BE2C (cell line): ENCODE measurements at regions not wholly inside any gene's neighbourhood (a gene's known extent, or its start where the extent isn't known, plus 50 kb on each side); places are given as distances from the start of the nearest gene placed in this dataset.

ENCODE experiments used
- DNase-seq: peaks from one replicate; pipeline ENCODE4 v3.0.0-alpha.2; 2020
- H3K27me3 ChIP-seq: fragments of 250-450 bp; sonication (Bioruptor Pico); 2 replicates; pipeline ENCODE4 v1.5.1; 2020; ENCODE audit warnings: mild to moderate bottlenecking
- H3K36me3 ChIP-seq: fragments of 250-450 bp; sonication (Bioruptor Pico); 2 replicates; pipeline ENCODE4 v1.5.1; 2020; ENCODE audit warnings: mild to moderate bottlenecking
- H3K4me1 ChIP-seq: fragments of 250-450 bp; sonication (Bioruptor Pico); 2 replicates; pipeline ENCODE4 v1.5.1; 2020
- H3K4me3 ChIP-seq: 2 replicates; pipeline ENCODE4 v1.5.1; 2011; ENCODE audit warnings: low read depth, low read length
- H3K9me3 ChIP-seq: fragments of 250-450 bp; sonication (Bioruptor Pico); 2 replicates; pipeline ENCODE4 v1.5.1; 2020
- CTCF ChIP-seq: IDR thresholded peaks from 2 replicates; pipeline ENCODE4 v1.5.1; 2012; ENCODE audit warnings: mild to moderate bottlenecking, low read depth, low read length

DNA sequence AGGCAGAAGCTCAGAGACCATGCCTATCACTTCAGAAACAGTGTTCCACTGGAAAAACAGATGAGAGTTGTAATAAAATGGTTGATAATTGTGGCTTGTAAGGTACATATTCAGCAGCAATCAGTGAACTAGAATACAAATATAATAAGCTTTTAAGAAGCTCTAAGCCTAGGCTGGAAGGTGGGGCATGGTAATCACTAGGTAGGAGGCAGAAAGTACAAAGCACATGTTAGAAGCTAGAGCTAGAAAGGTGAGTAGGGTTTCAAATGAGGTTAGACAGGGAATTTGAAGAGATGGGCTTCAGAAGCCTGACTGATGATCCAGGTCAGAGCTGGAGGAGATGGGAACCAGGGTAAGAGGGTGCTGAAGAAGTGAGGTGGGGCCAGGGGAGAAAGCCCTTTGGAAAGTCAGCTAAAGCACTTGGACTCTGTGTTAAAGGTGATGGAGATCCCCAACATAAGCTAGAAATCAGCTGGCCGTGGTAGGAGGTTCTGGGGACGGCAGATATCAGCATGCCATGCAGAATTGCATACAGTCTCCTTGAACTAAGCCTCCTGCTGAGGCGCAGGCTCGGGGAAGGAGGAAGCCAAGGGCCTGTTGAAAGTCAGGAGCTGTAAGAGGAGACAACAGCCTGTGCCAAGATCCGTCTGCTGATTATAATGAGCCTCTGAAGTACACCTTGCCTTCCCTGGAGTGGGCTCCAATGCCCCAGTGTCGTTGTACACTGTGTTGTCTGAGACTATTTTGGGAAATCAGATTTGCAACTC, 659.4 kb downstream of the BCL11B start:
- no peak for DNase-seq
- H3K36me3 ChIP-seq, result no peaks in the 10 kb centered on the region
- H3K27me3 ChIP-seq, result no peaks in the 10 kb centered on the region
- H3K4me3 ChIP-seq, result no peak overlapping the region
- no peak for TF ChIP-seq CTCF
- no peaks in the 10 kb centered on the region for H3K9me3 ChIP-seq
- H3K4me1 ChIP-seq, result no peaks in the 10 kb centered on the region

GRCh38 chr14:98614741-98615140, 657.3 kb downstream of the BCL11B start:
- Histone ChIP-seq H3K9me3 (no peaks in the 10 kb centered on the region), H3K4me1 (no peaks in the 10 kb centered on the region), H3K36me3 (no peaks in the 10 kb centered on the region), H3K27me3 (no peaks in the 10 kb centered on the region), H3K4me3 (no peak overlapping the region)
- no peak for TF ChIP-seq CTCF
- DNase-seq, result no peak

- H3K9me3 ChIP-seq, result no peaks in the 10 kb centered on the region
- H3K4me3 ChIP-seq, result no peak overlapping the region
- H3K36me3 ChIP-seq, result no peaks in the 10 kb centered on the region
- no peak for TF ChIP-seq CTCF
- no peak for DNase-seq
- H3K4me1 ChIP-seq, result no peaks in the 10 kb centered on the region
- H3K27me3 ChIP-seq, result no peaks in the 10 kb centered on the region
Measured at GRCh38 chr14:98622208-98623051, 649.6 kb downstream of the BCL11B start.

GRCh38 chr14:98623788-98624415, 648.1 kb downstream of the BCL11B start:
- no peak for DNase-seq
- H3K9me3 ChIP-seq, result no peaks in the 10 kb centered on the region; the same call in 1 of the 2 replicates
- no peak overlapping the region for H3K4me3 ChIP-seq
- H3K4me1 ChIP-seq, result no peaks in the 10 kb centered on the region
- no peak for TF ChIP-seq CTCF
- H3K27me3 ChIP-seq, result no peaks in the 10 kb centered on the region
- H3K36me3 ChIP-seq, result no peaks in the 10 kb centered on the region

GRCh38 chr14:98633380-98633779, 638.6 kb downstream of the BCL11B start:
- no peak for TF ChIP-seq CTCF
- Histone ChIP-seq H3K4me1 (no peaks in the 10 kb centered on the region), H3K4me3 (no peak overlapping the region), H3K36me3 (no peaks in the 10 kb centered on the region), H3K9me3 (no peaks in the 10 kb centered on the region; the same call in 1 of the 2 replicates), H3K27me3 (no peaks in the 10 kb centered on the region)
- DNase-seq, result peak; percentile 7
